Astrocyte (in vitro differentiated cells and primary cell): ENCODE measurements at regions not wholly inside any gene's neighbourhood (a gene's known extent, or its start where the extent isn't known, plus 50 kb on each side); places are given as distances from the start of the nearest gene placed in this dataset.

ENCODE experiments used
- DNase-seq: peaks from one replicate; pipeline ENCODE4 v3.0.0-alpha.2; 2010; ENCODE audit warnings: low read depth
- FAIRE-seq: peaks from 2 replicates; lab custom pipeline; 2011; peaks lifted over from hg19 to GRCh38; lab: Jason Lieb, UNC
- H2AFZ ChIP-seq: 2 replicates; pipeline ENCODE4 v1.6.0; 2012; ENCODE audit warnings: low read depth, low read length, inconsistent platforms
- H3K27ac ChIP-seq: 2 replicates; pipeline ENCODE4 v1.5.1; 2011; ENCODE audit warnings: low read depth, low read length, inconsistent platforms
- H3K27me3 ChIP-seq: 2 replicates; pipeline ENCODE4 v1.6.0; 2011; ENCODE audit warnings: low read length, inconsistent platforms; ENCODE audit not compliant: insufficient read depth
- H3K36me3 ChIP-seq: 2 replicates; pipeline ENCODE4 v1.5.1; 2011; ENCODE audit warnings: low read length, inconsistent platforms; ENCODE audit not compliant: insufficient read depth
- H3K4me1 ChIP-seq: 2 replicates; pipeline ENCODE4 v1.5.1; 2011; ENCODE audit warnings: low read length, inconsistent platforms; ENCODE audit not compliant: insufficient read depth
- H3K4me2 ChIP-seq: 2 replicates; pipeline ENCODE4 v1.6.0; 2012; ENCODE audit warnings: low read length, inconsistent platforms
- H3K4me3 ChIP-seq: 2 replicates; pipeline ENCODE4 v1.5.1; 2011; ENCODE audit warnings: low read depth, mild to moderate bottlenecking, low read length, inconsistent platforms; ENCODE audit not compliant: insufficient read depth
- H3K79me2 ChIP-seq: 2 replicates; pipeline ENCODE4 v1.6.0; 2012; ENCODE audit warnings: mild to moderate bottlenecking, low read length, inconsistent platforms; ENCODE audit not compliant: insufficient read depth
- H3K9ac ChIP-seq: 2 replicates; pipeline ENCODE4 v1.6.0; 2012; ENCODE audit warnings: mild to moderate bottlenecking, low read length, inconsistent platforms
- H3K9me3 ChIP-seq: 2 replicates; pipeline ENCODE4 v1.5.1; 2012; ENCODE audit warnings: low read depth, mild to moderate bottlenecking, low read length, inconsistent platforms; ENCODE audit not compliant: insufficient read depth
- H4K20me1 ChIP-seq: 2 replicates; pipeline ENCODE4 v1.6.0; 2012; ENCODE audit warnings: low read length, inconsistent platforms; ENCODE audit not compliant: insufficient read depth
- H3K27ac Mint-ChIP-seq: one replicate; pipeline ENCODE4 v1.8.0; 2021; ENCODE audit warnings: mild to moderate bottlenecking, mixed read lengths; ENCODE audit not compliant: unreplicated experiment
- H3K27me3 Mint-ChIP-seq: one replicate; pipeline ENCODE4 v1.8.0; 2021; ENCODE audit warnings: low read depth, mixed read lengths; ENCODE audit not compliant: unreplicated experiment
- H3K36me3 Mint-ChIP-seq: one replicate; pipeline ENCODE4 v1.8.0; 2021; ENCODE audit warnings: low read depth, mixed read lengths; ENCODE audit not compliant: unreplicated experiment
- H3K4me1 Mint-ChIP-seq: one replicate; pipeline ENCODE4 v1.8.0; 2021; ENCODE audit warnings: low read depth, mixed read lengths; ENCODE audit not compliant: unreplicated experiment
- H3K4me3 Mint-ChIP-seq: one replicate; pipeline ENCODE4 v1.8.0; 2021; ENCODE audit warnings: mild to moderate bottlenecking, moderate library complexity, mixed read lengths; ENCODE audit not compliant: unreplicated experiment
- H3K9me3 Mint-ChIP-seq: one replicate; pipeline ENCODE4 v1.8.0; 2021; ENCODE audit warnings: mild to moderate bottlenecking, mixed read lengths; ENCODE audit not compliant: unreplicated experiment
- CTCF ChIP-seq: IDR thresholded peaks from 2 replicates; pipeline ENCODE4 v1.5.1; 2011; ENCODE audit warnings: low read depth, mild to moderate bottlenecking, inconsistent platforms, low read length, moderate library complexity; ENCODE audit not compliant: insufficient read depth
- EZH2 ChIP-seq: IDR thresholded peaks from 2 replicates; pipeline ENCODE4 v1.6.1; 2012; ENCODE audit warnings: mild to moderate bottlenecking, low read length, inconsistent platforms; ENCODE audit not compliant: insufficient read depth

GRCh38 chr3:164748626-164749025 lies 329.7 kb downstream of the SI start:
- H3K27me3 ChIP-seq = no peaks in the 10 kb centered on the region
- no peak overlapping the region for H3K27ac ChIP-seq
- H3K9ac ChIP-seq = no peak overlapping the region
- Mint-ChIP-seq H3K4me3 (no peak overlapping the region), H3K27me3 (no peaks in the 10 kb centered on the region), H3K9me3 (no peaks in the 10 kb centered on the region), H3K27ac (no peak overlapping the region), H3K4me1 (no peaks in the 10 kb centered on the region), H3K36me3 (no peaks in the 10 kb centered on the region)
- H3K4me2 ChIP-seq = no peak overlapping the region
- H2AFZ ChIP-seq = no peak overlapping the region
- no peak for TF ChIP-seq EZH2
- no peak for TF ChIP-seq CTCF
- FAIRE-seq (no peak), DNase-seq (no peak)
- no peak overlapping the region for H3K4me3 ChIP-seq
- H3K4me1 ChIP-seq = no peaks in the 10 kb centered on the region
- no peaks in the 10 kb centered on the region for H4K20me1 ChIP-seq
- H3K79me2 ChIP-seq = no peaks in the 10 kb centered on the region
- H3K36me3 ChIP-seq = no peaks in the 10 kb centered on the region
- no peaks in the 10 kb centered on the region for H3K9me3 ChIP-seq

- Mint-ChIP-seq H3K27me3 (no peaks in the 10 kb centered on the region), H3K4me1 (peaks cover 2% of the 10 kb centered on the region), H3K27ac (no peak overlapping the region), H3K4me3 (no peak overlapping the region), H3K9me3 (no peaks in the 10 kb centered on the region), H3K36me3 (no peaks in the 10 kb centered on the region)
- H3K9ac ChIP-seq = no peak overlapping the region
- no peaks in the 10 kb centered on the region for H3K27me3 ChIP-seq
- H2AFZ ChIP-seq = no peak overlapping the region
- no peaks in the 10 kb centered on the region for H4K20me1 ChIP-seq
- H3K4me3 ChIP-seq = no peak overlapping the region
- TF ChIP-seq CTCF = no peak
- no peak for TF ChIP-seq EZH2
- no peak for FAIRE-seq
- no peak for DNase-seq
- no peak overlapping the region for H3K4me2 ChIP-seq
- peaks cover 5% of the 10 kb centered on the region for H3K9me3 ChIP-seq
- H3K4me1 ChIP-seq = no peaks in the 10 kb centered on the region
- no peak overlapping the region for H3K27ac ChIP-seq
- no peaks in the 10 kb centered on the region for H3K79me2 ChIP-seq
- H3K36me3 ChIP-seq = no peaks in the 10 kb centered on the region
Observed at GRCh38 chr3:164741869-164742268, 336.4 kb downstream of the SI start.

- no peak overlapping the region for H3K4me3 Mint-ChIP-seq
- no peaks in the 10 kb centered on the region for H3K36me3 Mint-ChIP-seq
- H2AFZ ChIP-seq = no peak overlapping the region
- peaks cover 5% of the 10 kb centered on the region for H3K9me3 ChIP-seq
- H3K9ac ChIP-seq = no peak overlapping the region
- H3K27ac ChIP-seq = no peak overlapping the region
- H3K4me3 ChIP-seq = no peak overlapping the region
- H3K9me3 Mint-ChIP-seq = no peaks in the 10 kb centered on the region
- TF ChIP-seq EZH2 (no peak), CTCF (no peak)
- H3K4me1 Mint-ChIP-seq = peaks cover 2% of the 10 kb centered on the region
- no peaks in the 10 kb centered on the region for H4K20me1 ChIP-seq
- H3K79me2 ChIP-seq = no peaks in the 10 kb centered on the region
- no peaks in the 10 kb centered on the region for H3K36me3 ChIP-seq
- H3K4me1 ChIP-seq = no peaks in the 10 kb centered on the region
- H3K27me3 Mint-ChIP-seq = no peaks in the 10 kb centered on the region
- FAIRE-seq (no peak), DNase-seq (no peak)
- H3K27me3 ChIP-seq = no peaks in the 10 kb centered on the region
- no peak overlapping the region for H3K4me2 ChIP-seq
- no peak overlapping the region for H3K27ac Mint-ChIP-seq
Observed at GRCh38 chr3:164737174-164737573, 341.1 kb downstream of the SI start.
